HepG2 (cell line): ENCODE measurements at regions not wholly inside any gene's neighbourhood (a gene's known extent, or its start where the extent isn't known, plus 50 kb on each side); places are given as distances from the start of the nearest gene placed in this dataset.

Experiments used
- ATAC-seq: fragments of 200-7000 bp; cut with Tn5 transposase; 3 replicates; pipeline ENCODE4 v1.9.1; 2020; ENCODE audit warnings: mild to moderate bottlenecking, moderate library complexity
- BruUV-seq: library from RNA; stranded (reverse); fragments of 400-500 nt; replicated peaks from 2 replicates; lab custom pipeline; 2021; lab: Mats Ljungman, UMichigan
- CTCF ChIA-PET: fragments of 300-600 bp; formaldehyde crosslinking; extraction: SDS; loops from one replicate; lab custom pipeline; 2021; ENCODE audit warnings: low total read pairs, inconsistent platforms, low intra/inter-chr PET ratio; lab: Yijun Ruan, JAX
- POLR2A ChIA-PET: fragments of 350-600 bp; sonication (Branson Sonifier 250); formaldehyde crosslinking; loops from one replicate; lab custom pipeline; 2020; ENCODE audit warnings: antibody characterized with exemption, inconsistent platforms; lab: Yijun Ruan, JAX
- DNase-seq: peaks from one replicate; pipeline ENCODE4 v3.0.0-alpha.2; 2015; ENCODE audit warnings: low spot score
- FAIRE-seq: peaks from 3 replicates; lab custom pipeline; 2011; peaks lifted over from hg19 to GRCh38; lab: Jason Lieb, UNC
- H2AFZ ChIP-seq: one replicate; pipeline ENCODE4 v1.6.1; 2011; ENCODE audit warnings: low read length, inconsistent platforms
- H3K27ac ChIP-seq: fragments of 300-600 bp; 3 replicates; pipeline ENCODE4 v1.8.0; 2011; ENCODE audit warnings: mixed run types, mild to moderate bottlenecking, mixed read lengths, low read length, inconsistent platforms; ENCODE audit not compliant: insufficient read depth; ENCODE audit errors: extremely low read length
- H3K27me3 ChIP-seq, 2 experiments: fragments of 200-600 bp in 1 of 2; 2 replicates in 1 of 2; 3 replicates in 1 of 2; pipeline versions ENCODE4 v1.6.0 to v1.8.0; 2011; ENCODE audit warnings: low read length in 2 of 2, mild to moderate bottlenecking in 2 of 2, moderate library complexity in 2 of 2, inconsistent platforms in 1 of 2; ENCODE audit not compliant: insufficient read depth in 2 of 2, control insufficient read depth in 1 of 2
- H3K36me3 ChIP-seq, 2 experiments: fragments of 200-600 bp in 1 of 2; replicated peaks in 1 of 2; 2 replicates in 1 of 2; 3 replicates in 1 of 2; pipeline versions ENCODE4 v1.5.1 to v1.8.0; 2011; ENCODE audit warnings: low read length in 2 of 2, inconsistent platforms in 1 of 2; ENCODE audit not compliant: insufficient read depth in 2 of 2, control insufficient read depth in 1 of 2
- H3K4me1 ChIP-seq: 2 replicates; pipeline ENCODE4 v1.5.1; 2012; ENCODE audit warnings: low read length, inconsistent platforms; ENCODE audit not compliant: insufficient read depth
- H3K4me2 ChIP-seq: 2 replicates; pipeline ENCODE4 v1.6.0; 2011; ENCODE audit warnings: low read depth, low read length, inconsistent platforms
- H3K4me3 ChIP-seq, 3 experiments: fragments of 200-600 bp in 1 of 3; sonication (generic), shearing (Covaris generic) in 1 of 3; replicated peaks in 1 of 3; 2 replicates each; pipeline ENCODE4 v1.5.1; 2011 to 2016; ENCODE audit warnings: low read length in 3 of 3, inconsistent platforms in 2 of 3, low read depth in 2 of 3, mild to moderate bottlenecking in 2 of 3, control low read depth in 1 of 3, mixed read lengths in 1 of 3; ENCODE audit not compliant: insufficient read depth in 1 of 3
- H3K79me2 ChIP-seq: one replicate; pipeline ENCODE4 v1.6.1; 2011; ENCODE audit warnings: low read length, inconsistent platforms; ENCODE audit not compliant: insufficient read depth
- H3K9ac ChIP-seq: 2 replicates; pipeline ENCODE4 v1.6.0; 2011; ENCODE audit warnings: mild to moderate bottlenecking, low read depth, low read length, inconsistent platforms; ENCODE audit not compliant: insufficient read depth
- H3K9me3 ChIP-seq: 2 replicates; pipeline ENCODE4 v1.5.1; 2012; ENCODE audit warnings: mild to moderate bottlenecking, low read length
- H4K20me1 ChIP-seq: 2 replicates; pipeline ENCODE4 v1.6.0; 2011; ENCODE audit warnings: inconsistent platforms, mild to moderate bottlenecking, low read length, moderate library complexity; ENCODE audit not compliant: insufficient read depth
- HNF1B ChIP-seq: sonication (generic); formaldehyde crosslinking; IDR thresholded peaks from 2 replicates; pipeline ENCODE4 v1.5.1; 2020; ENCODE audit warnings: mild to moderate bottlenecking, moderate library complexity, missing genetic modification reagents
- LRRFIP1 ChIP-seq: sonication (generic); formaldehyde crosslinking; conservative IDR thresholded peaks from 2 replicates; pipeline ENCODE4 v1.4.0; 2020; ENCODE audit warnings: missing genetic modification reagents
- MLXIP ChIP-seq: sonication (generic); formaldehyde crosslinking; IDR thresholded peaks from 2 replicates; pipeline ENCODE4 v1.9.0; 2021; ENCODE audit warnings: missing genetic modification reagents, borderline replicate concordance
- NR0B2 ChIP-seq: sonication (generic); formaldehyde crosslinking; IDR thresholded peaks from 2 replicates; pipeline ENCODE4 v1.4.0; 2020; ENCODE audit warnings: mild to moderate bottlenecking, missing genetic modification reagents
- PCBP1 ChIP-seq: fragments of 200-400 bp; formaldehyde crosslinking; IDR thresholded peaks from 2 replicates; pipeline ENCODE4 v1.6.1; 2017; ENCODE audit warnings: mild to moderate bottlenecking, low read depth, low read length, borderline replicate concordance
- RNF2 ChIP-seq: fragments of 450-650 bp; conservative IDR thresholded peaks from 2 replicates; pipeline ENCODE4 v1.6.1; 2016; ENCODE audit warnings: low read depth
- SMAD9 ChIP-seq: sonication (generic); formaldehyde crosslinking; IDR thresholded peaks from 2 replicates; pipeline ENCODE4 v1.5.1; 2020; ENCODE audit warnings: mild to moderate bottlenecking, missing genetic modification reagents
- ZFAT ChIP-seq: sonication (generic); formaldehyde crosslinking; conservative IDR thresholded peaks from 2 replicates; pipeline ENCODE4 v1.8.1; 2023; ENCODE audit warnings: missing genetic modification reagents, inconsistent platforms
- ZNF12 ChIP-seq: sonication (generic); formaldehyde crosslinking; IDR thresholded peaks from 2 replicates; pipeline ENCODE4 v1.5.0; 2020; ENCODE audit warnings: missing genetic modification reagents
- ZNF121 ChIP-seq: sonication (generic); formaldehyde crosslinking; IDR thresholded peaks from 2 replicates; pipeline ENCODE4 v1.5.0; 2020; ENCODE audit warnings: mild to moderate bottlenecking, missing genetic modification reagents
- ZNF17 ChIP-seq: sonication (generic); formaldehyde crosslinking; IDR thresholded peaks from 2 replicates; pipeline ENCODE4 v1.5.0; 2020; ENCODE audit warnings: mild to moderate bottlenecking, missing genetic modification reagents
- ZNF234 ChIP-seq: sonication (generic); formaldehyde crosslinking; conservative IDR thresholded peaks from 2 replicates; pipeline ENCODE4 v1.5.1; 2020; ENCODE audit warnings: mild to moderate bottlenecking, missing genetic modification reagents
- ZNF503 ChIP-seq: sonication (generic); formaldehyde crosslinking; IDR thresholded peaks from 2 replicates; pipeline ENCODE4 v1.4.0; 2020; ENCODE audit warnings: missing genetic modification reagents
- ZNF557 ChIP-seq: sonication (generic); formaldehyde crosslinking; IDR thresholded peaks from 2 replicates; pipeline ENCODE4 v1.4.0; 2020; ENCODE audit warnings: missing genetic modification reagents
- ZNF562 ChIP-seq: sonication (generic); formaldehyde crosslinking; IDR thresholded peaks from 2 replicates; pipeline ENCODE4 v1.8.0; 2022; ENCODE audit warnings: missing genetic modification reagents, borderline replicate concordance
- ZNF790 ChIP-seq: sonication (generic); formaldehyde crosslinking; IDR thresholded peaks from 2 replicates; pipeline ENCODE4 v1.8.0; 2022; ENCODE audit warnings: missing genetic modification reagents, mild to moderate bottlenecking, borderline replicate concordance
- in situ Hi-C: cut with HindIII; loops from 2 replicates; pipeline ENCODE4 v1.10.0; 2017; ENCODE audit warnings: low pct_unique_long_range_greater_than_20kb; ENCODE audit not compliant: extremely low pct_ligation_motif_present
- intact Hi-C: fragments of 100-400 bp; cut with micrococcal nuclease; formaldehyde crosslinking; loops from one replicate; pipeline ENCODE4 v1.10.0; 2022; ENCODE audit not compliant: unreplicated experiment

- FAIRE-seq (no peak), ATAC-seq (no peak), DNase-seq (no peak)
- no peaks in the 10 kb centered on the region for H3K36me3 ChIP-seq
- H2AFZ ChIP-seq = no peak overlapping the region
- BruUV-seq = no TSS peak
- H4K20me1 ChIP-seq = no peaks in the 10 kb centered on the region
- ChIA-PET POLR2A (no interaction called here), CTCF (no interaction called here)
- no peaks in the 10 kb centered on the region for H3K79me2 ChIP-seq
- no peak overlapping the region for H3K4me3 ChIP-seq
- H3K9me3 ChIP-seq = no peaks in the 10 kb centered on the region
- no peak overlapping the region for H3K4me2 ChIP-seq
- no peaks in the 10 kb centered on the region for H3K27me3 ChIP-seq
- H3K27ac ChIP-seq = no peak overlapping the region
- in situ Hi-C loops (no loop called here), intact Hi-C loops (no loop called here)
- H3K4me1 ChIP-seq = no peaks in the 10 kb centered on the region
- no peak overlapping the region for H3K9ac ChIP-seq
- no peak for TF ChIP-seq ZNF234 (CRISPR knock-in tag)
- TF ChIP-seq LRRFIP1 = no peak
- no peak for TF ChIP-seq MLXIP
- TF ChIP-seq RNF2 = no peak
- no peak for TF ChIP-seq ZNF17
- no peak for TF ChIP-seq ZNF121 (CRISPR knock-in tag)
- TF ChIP-seq SMAD9 (CRISPR knock-in tag) = no peak
- no peak for TF ChIP-seq ZNF562 (CRISPR knock-in tag)
- no peak for TF ChIP-seq HNF1B (CRISPR knock-in tag)
- TF ChIP-seq ZNF503 (CRISPR knock-in tag) = no peak
- no peak for TF ChIP-seq ZFAT
- no peak for TF ChIP-seq NR0B2 (CRISPR knock-in tag)
- no peak for TF ChIP-seq ZNF790 (CRISPR knock-in tag)
- no peak for TF ChIP-seq ZNF557 (CRISPR knock-in tag)
- no peak for TF ChIP-seq PCBP1
- TF ChIP-seq ZNF12 = no peak
Measured at GRCh38 chr5:92704590-92704989, 876.4 kb downstream of the NR2F1-AS1 start.
